HepG2 (cell line): ENCODE measurements at regions not wholly inside any gene's neighbourhood (a gene's known extent, or its start where the extent isn't known, plus 50 kb on each side); places are given as distances from the start of the nearest gene placed in this dataset.
"Not testable (repeated sequence)": the region's sequence is repeated elsewhere in the genome, so short reads cannot be mapped to it uniquely, and the experiment has no call there.

ENCODE experiments used
- ATAC-seq: fragments of 200-7000 bp; cut with Tn5 transposase; 3 replicates; pipeline ENCODE4 v1.9.1; 2020; ENCODE audit warnings: mild to moderate bottlenecking, moderate library complexity
- BruUV-seq: library from RNA; stranded (reverse); fragments of 400-500 nt; replicated peaks from 2 replicates; lab custom pipeline; 2021; lab: Mats Ljungman, UMichigan
- CTCF ChIA-PET: fragments of 300-600 bp; formaldehyde crosslinking; extraction: SDS; loops from one replicate; lab custom pipeline; 2021; ENCODE audit warnings: low total read pairs, inconsistent platforms, low intra/inter-chr PET ratio; lab: Yijun Ruan, JAX
- POLR2A ChIA-PET: fragments of 350-600 bp; sonication (Branson Sonifier 250); formaldehyde crosslinking; loops from one replicate; lab custom pipeline; 2020; ENCODE audit warnings: antibody characterized with exemption, inconsistent platforms; lab: Yijun Ruan, JAX
- DNase-seq: peaks from one replicate; pipeline ENCODE4 v3.0.0-alpha.2; 2015; ENCODE audit warnings: low spot score
- FAIRE-seq: peaks from 3 replicates; lab custom pipeline; 2011; peaks lifted over from hg19 to GRCh38; lab: Jason Lieb, UNC
- H2AFZ ChIP-seq: one replicate; pipeline ENCODE4 v1.6.1; 2011; ENCODE audit warnings: low read length, inconsistent platforms
- H3K27ac ChIP-seq: fragments of 300-600 bp; 3 replicates; pipeline ENCODE4 v1.8.0; 2011; ENCODE audit warnings: mixed run types, mild to moderate bottlenecking, mixed read lengths, low read length, inconsistent platforms; ENCODE audit not compliant: insufficient read depth; ENCODE audit errors: extremely low read length
- H3K27me3 ChIP-seq, 2 experiments: fragments of 200-600 bp in 1 of 2; 2 replicates in 1 of 2; 3 replicates in 1 of 2; pipeline versions ENCODE4 v1.6.0 to v1.8.0; 2011; ENCODE audit warnings: low read length in 2 of 2, mild to moderate bottlenecking in 2 of 2, moderate library complexity in 2 of 2, inconsistent platforms in 1 of 2; ENCODE audit not compliant: insufficient read depth in 2 of 2, control insufficient read depth in 1 of 2
- H3K36me3 ChIP-seq, 2 experiments: fragments of 200-600 bp in 1 of 2; replicated peaks in 1 of 2; 2 replicates in 1 of 2; 3 replicates in 1 of 2; pipeline versions ENCODE4 v1.5.1 to v1.8.0; 2011; ENCODE audit warnings: low read length in 2 of 2, inconsistent platforms in 1 of 2; ENCODE audit not compliant: insufficient read depth in 2 of 2, control insufficient read depth in 1 of 2
- H3K4me1 ChIP-seq: 2 replicates; pipeline ENCODE4 v1.5.1; 2012; ENCODE audit warnings: low read length, inconsistent platforms; ENCODE audit not compliant: insufficient read depth
- H3K4me2 ChIP-seq: 2 replicates; pipeline ENCODE4 v1.6.0; 2011; ENCODE audit warnings: low read depth, low read length, inconsistent platforms
- H3K4me3 ChIP-seq, 3 experiments: fragments of 200-600 bp in 1 of 3; sonication (generic), shearing (Covaris generic) in 1 of 3; replicated peaks in 1 of 3; 2 replicates each; pipeline ENCODE4 v1.5.1; 2011 to 2016; ENCODE audit warnings: low read length in 3 of 3, inconsistent platforms in 2 of 3, low read depth in 2 of 3, mild to moderate bottlenecking in 2 of 3, control low read depth in 1 of 3, mixed read lengths in 1 of 3; ENCODE audit not compliant: insufficient read depth in 1 of 3
- H3K79me2 ChIP-seq: one replicate; pipeline ENCODE4 v1.6.1; 2011; ENCODE audit warnings: low read length, inconsistent platforms; ENCODE audit not compliant: insufficient read depth
- H3K9ac ChIP-seq: 2 replicates; pipeline ENCODE4 v1.6.0; 2011; ENCODE audit warnings: mild to moderate bottlenecking, low read depth, low read length, inconsistent platforms; ENCODE audit not compliant: insufficient read depth
- H3K9me3 ChIP-seq: 2 replicates; pipeline ENCODE4 v1.5.1; 2012; ENCODE audit warnings: mild to moderate bottlenecking, low read length
- H4K20me1 ChIP-seq: 2 replicates; pipeline ENCODE4 v1.6.0; 2011; ENCODE audit warnings: inconsistent platforms, mild to moderate bottlenecking, low read length, moderate library complexity; ENCODE audit not compliant: insufficient read depth
- WGBS: methylation state at CpG from one replicate; pipeline ENCODE4 v1.1.6; 2017; ENCODE audit warnings: low lambda C conversion rate; 5-methylcytosine and 5-hydroxymethylcytosine counted together
- in situ Hi-C: cut with HindIII; loops from 2 replicates; pipeline ENCODE4 v1.10.0; 2017; ENCODE audit warnings: low pct_unique_long_range_greater_than_20kb; ENCODE audit not compliant: extremely low pct_ligation_motif_present
- intact Hi-C: fragments of 100-400 bp; cut with micrococcal nuclease; formaldehyde crosslinking; loops from one replicate; pipeline ENCODE4 v1.10.0; 2022; ENCODE audit not compliant: unreplicated experiment

DNA sequence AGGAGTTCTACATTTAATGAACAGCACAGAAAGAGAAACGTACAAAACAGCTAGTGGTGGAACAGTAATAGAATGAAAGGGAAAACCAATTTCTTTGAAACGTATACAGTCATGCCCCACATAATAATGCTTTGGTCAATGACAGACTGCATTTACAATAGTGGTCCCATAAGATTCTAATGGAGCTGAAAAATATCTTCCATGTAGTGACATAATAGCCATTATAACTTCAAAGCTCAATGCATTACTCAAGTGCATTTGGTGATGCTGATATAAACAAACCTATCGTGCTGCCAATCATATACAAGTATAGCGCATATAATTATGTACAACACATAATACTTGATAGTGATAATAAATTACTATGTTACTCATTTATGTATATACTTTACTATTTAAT is 1008.9 kb upstream of the FOXG1 start:
- FAIRE-seq, BruUV-seq: not testable (repeated sequence)

GRCh38 chr14:27760367-27760766 is 1006.2 kb upstream of the FOXG1 start:
- H3K4me2 ChIP-seq, H3K79me2 ChIP-seq, DNase-seq, intact Hi-C loops, H3K4me3 ChIP-seq, H2AFZ ChIP-seq, BruUV-seq, POLR2A ChIA-PET, H3K27me3 ChIP-seq, H3K9ac ChIP-seq, H3K36me3 ChIP-seq, FAIRE-seq, in situ Hi-C loops, H3K4me1 ChIP-seq, ATAC-seq, H4K20me1 ChIP-seq, CTCF ChIA-PET, H3K27ac ChIP-seq: not testable (repeated sequence)
- peaks cover 93% of the 10 kb centered on the region for H3K9me3 ChIP-seq
- 3% methylated on average over 4 of the region's 4 CpGs for WGBS

More for the DNA sequence above, 1008.9 kb upstream of the FOXG1 start:
- ATAC-seq, intact Hi-C loops, H3K27ac ChIP-seq, H2AFZ ChIP-seq, POLR2A ChIA-PET, H3K27me3 ChIP-seq, H3K36me3 ChIP-seq, H3K4me1 ChIP-seq, in situ Hi-C loops, H3K4me3 ChIP-seq, DNase-seq, H4K20me1 ChIP-seq, H3K79me2 ChIP-seq, H3K9ac ChIP-seq, H3K4me2 ChIP-seq, CTCF ChIA-PET: not testable (repeated sequence)
- 42% methylated on average over 4 of the region's 4 CpGs for WGBS
- H3K9me3 ChIP-seq: peaks cover 86% of the 10 kb centered on the region
